ENCODE measurements at regions not wholly inside any gene's neighbourhood (a gene's known extent, or its start where the extent isn't known, plus 50 kb on each side); places are given as distances from the start of the nearest gene placed in this dataset.

DNA sequence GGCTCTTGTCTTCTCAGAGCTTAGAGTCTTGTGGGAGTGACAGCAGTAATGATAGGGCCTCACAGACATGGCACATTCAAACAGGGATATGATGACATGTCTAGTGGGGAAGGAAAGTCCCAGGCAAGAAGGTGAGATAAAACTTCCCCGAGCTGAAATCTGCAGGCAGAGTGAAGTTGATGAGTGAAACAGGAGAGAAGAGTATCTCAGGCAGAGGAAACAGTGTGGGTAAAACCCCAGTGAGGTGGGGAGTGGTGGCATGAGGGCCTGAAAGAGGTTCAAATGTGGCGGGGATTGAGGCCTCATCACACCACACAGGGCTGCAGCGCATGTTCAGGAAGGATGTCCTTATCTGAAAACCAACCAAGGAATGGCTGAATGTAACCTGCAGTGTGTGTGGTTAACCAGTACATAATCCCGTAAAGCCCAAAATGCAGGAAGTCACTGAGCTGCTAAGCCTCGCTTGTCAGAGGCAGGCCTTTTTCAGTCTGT is 153.8 kb upstream of the E2F8 start:
- no peak for DNase-seq

DNA sequence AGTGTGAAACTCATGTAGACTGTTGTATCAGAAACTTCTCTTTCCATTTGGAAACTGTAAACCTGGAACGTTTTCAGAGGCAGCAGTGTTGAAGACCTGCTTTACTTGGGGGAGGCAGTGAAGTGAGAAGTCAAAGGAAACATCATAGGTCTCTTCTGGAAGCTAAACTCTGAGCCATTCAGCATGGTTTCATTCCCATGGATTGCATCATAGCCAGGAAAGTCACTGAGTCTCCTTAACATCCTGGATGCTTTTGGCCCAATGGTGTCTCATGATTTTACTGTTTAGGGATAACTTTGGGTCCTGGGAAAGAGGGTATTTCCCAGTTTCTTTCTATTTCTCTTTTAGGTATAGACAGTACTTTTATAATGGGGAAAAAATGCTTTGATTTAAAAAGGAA is 153.2 kb upstream of the E2F8 start:
- DNase-seq: no peak

DNA sequence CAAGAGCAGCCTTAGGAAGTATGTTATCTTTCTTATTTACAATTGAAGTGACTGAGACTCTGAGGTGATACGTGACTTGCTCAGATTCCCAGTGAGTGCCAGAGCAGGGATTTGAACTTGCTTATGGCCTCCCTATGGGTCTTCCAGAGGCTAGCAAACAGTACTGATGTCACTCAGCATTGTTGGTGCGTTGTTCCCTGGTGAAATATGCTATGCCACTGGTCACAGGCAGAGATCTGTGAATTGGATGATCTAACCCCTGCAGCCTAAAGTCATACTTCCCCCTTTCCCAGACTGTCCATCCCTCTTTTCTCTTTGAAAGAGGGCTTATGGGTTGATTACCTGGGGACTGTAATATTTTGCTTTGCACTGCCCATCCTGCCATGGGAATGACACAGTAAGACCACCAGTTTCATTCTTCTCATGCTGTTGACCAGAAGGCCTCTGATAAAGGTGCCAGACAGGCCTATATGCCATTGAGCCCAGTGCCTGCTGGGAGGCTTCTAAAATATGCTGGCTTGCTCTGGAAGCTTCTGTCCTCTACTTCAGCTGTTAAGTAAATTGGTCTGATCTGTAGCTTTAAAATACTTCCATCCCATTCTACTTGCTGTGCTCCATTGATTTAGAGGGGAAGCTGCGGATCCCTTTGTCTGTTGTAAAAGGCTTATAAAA is 152.2 kb upstream of the E2F8 start:
- no peak for DNase-seq

DNA sequence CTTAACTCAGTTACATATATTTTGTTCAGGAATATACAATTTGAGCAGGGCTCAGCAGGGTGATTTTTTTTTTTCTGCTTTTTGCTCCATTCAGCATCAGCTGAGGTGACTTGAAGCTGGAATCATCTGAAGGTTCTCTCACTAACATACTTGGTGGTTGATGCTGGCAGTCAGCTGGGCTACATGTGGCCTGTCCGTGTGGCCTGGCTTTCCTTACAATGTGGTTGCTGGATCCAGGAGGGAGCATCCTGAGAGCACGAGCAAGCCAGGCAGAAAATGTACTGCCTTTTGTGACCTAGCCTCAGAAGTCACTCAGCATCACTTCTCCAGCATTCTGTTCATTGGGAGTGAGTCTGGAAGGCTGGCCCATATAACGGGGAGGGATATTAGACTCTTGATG is 151.6 kb upstream of the E2F8 start:
- no peak for DNase-seq

DNA sequence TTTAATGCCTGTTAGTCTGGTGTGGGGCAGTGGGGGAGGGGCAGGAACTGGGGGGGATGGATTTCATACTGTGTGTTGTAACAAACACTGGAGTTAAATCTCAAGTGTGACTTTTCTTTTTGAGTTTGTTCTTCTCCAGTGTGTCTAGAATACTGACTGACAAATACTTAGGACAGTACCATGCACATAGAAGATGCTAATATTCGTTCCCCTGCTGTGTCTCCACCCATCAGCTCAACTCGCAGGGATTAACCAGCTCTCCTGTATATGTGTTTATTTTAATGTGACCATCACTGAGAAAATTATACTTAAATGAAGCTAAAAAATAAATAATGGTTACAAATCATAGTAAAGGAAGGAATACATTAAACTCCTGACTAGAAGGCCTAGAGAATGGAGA is 150.9 kb upstream of the E2F8 start:
- no peak for DNase-seq

DNA sequence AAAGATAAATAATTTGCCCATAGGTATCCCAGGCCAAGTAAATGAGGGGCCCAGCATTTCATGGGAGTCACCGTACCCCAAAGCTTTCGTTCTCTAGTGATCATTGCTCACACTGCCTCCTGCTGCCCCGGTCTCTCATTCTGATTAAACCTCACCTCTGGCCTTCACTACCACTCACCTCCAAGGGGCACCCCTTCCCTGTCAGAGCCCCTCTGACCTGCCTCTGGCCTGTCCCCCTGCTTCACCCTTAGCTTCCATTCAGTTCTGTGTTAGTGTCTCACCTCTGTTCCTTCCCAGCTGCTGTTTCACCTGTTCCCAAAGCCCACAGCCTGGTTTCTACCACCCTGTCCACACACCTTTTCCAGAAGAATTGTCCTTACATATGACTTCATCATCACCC is 150.3 kb upstream of the E2F8 start:
- DNase-seq: no peak

DNA sequence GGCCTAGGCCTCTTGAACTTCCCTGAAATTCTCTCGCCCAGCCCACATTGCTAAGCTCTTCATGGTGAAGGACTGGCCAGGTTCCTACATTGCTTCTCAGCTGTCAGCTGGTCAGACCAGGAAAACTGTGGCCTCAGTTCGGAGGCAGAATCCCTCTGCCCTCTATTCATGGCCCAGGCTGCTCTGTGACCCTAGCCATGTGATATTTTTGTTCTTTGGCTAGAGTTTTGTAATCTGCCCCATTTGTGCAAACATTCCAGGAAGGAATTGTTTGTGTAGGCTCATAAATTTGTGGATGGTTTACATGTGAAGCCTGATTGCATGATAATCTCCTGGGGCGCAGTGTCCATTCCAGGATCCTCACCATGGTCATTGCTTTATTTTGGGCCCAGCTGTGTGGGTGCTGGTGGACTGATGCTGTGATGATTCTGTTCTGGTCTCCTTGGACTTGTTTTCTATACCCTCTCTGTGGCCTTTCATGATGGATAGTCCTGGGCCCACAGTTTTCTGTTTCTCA is 149.1 kb upstream of the E2F8 start:
- no peak for DNase-seq

DNA sequence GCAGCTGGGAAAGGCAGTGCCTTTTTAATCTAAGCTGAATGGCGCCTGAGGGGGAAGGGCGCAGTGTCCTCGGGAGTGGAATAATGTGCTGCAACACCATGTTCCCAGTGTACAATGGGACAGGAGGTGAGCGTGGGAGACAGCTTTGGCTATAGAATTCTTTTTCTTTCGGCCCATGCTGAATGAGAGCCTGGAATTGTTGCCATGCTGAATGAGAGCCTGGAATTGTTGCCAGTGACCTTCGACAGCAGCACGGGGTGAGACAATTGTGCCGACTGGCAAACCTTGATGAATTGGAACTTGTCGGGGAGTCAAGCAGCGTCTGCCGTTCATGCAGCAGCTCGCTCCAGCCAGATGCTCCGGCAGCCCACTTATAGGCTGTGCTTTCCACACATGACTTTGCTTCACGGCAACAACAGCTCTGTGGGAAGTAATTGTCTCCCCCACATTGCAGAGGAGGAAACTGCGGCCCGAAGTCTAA is 141.4 kb upstream of the E2F8 start:
- no peak for DNase-seq

DNA sequence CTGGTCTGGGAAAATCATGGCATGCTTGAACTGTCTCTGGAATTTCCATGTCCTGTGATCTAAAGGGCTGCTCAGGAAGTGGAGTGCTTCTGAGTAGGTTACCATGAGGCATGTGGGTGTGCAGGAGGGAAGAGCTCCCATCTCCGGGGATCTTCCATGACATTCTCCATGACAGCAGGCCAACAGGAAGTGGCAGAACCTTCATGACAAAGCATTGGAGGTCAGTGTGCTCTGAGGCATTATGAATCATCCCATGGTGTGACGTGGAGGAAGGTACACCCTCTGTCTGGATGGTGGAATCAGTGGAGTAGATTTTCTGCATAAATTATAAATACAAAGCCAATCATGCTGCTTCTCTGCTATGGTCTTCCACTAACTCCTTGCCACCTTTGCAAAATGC is 139.6 kb upstream of the E2F8 start:
- DNase-seq: no peak

DNA sequence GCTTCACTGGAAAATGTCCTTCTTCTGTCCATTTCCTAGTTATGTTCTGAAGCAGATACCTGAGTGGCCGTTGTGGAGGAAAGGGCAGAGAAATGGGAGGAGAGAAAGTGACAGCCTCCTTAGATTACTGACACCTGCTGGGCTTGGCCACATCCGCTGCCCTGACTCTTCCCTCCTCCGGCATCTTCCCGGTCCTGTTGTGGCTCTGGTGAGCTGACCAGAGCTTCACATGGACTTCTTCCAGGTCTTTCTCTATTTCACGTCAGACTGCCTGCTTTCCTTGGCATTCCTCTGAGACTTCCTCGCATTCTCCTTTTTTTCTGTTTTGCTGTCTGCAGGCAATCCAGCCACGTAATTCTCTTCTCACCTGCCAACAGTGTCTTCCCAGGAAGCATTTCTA is 138.7 kb upstream of the E2F8 start:
- no peak for DNase-seq

DNA sequence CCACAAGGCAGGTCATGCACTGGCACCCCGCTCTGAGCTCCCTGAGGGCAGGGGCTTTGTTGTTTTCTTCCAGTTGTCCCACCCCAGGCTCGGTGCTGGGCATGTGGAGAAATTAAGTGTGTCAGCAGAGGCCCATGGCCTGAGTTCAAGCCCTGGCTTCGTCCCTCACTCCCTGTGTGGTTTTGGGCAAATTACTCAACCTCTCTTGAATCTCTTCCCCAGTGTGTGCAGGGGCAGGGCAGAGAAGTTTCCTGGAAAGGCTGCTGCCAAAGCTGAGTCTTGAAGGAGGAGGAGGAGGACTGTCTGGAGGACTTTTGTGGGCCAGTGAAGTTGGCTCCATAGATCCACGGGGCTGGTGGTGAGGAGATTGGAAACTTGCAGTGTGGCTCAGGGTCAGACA is 138.1 kb upstream of the E2F8 start:
- DNase-seq: no peak

DNA sequence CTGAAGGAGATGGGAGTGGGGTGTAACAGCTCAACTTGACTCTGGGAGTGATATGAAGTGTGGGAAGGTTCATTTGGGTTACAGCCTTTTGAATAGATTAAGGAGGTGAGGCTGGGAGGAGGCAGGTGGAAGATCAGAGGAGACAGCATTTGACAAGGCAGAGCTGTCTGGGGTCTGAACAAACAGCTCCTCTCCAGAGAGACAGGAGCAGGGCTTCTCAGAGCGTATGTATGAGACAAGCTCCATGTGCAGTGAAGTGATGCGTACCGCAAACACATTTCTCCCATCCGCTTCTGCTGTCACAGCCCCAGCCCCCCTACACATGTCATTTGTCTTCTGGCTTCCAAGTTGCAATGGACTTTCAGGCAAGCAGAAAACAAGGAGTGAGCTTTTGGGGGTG is 137.1 kb upstream of the E2F8 start:
- DNase-seq: no peak

DNA sequence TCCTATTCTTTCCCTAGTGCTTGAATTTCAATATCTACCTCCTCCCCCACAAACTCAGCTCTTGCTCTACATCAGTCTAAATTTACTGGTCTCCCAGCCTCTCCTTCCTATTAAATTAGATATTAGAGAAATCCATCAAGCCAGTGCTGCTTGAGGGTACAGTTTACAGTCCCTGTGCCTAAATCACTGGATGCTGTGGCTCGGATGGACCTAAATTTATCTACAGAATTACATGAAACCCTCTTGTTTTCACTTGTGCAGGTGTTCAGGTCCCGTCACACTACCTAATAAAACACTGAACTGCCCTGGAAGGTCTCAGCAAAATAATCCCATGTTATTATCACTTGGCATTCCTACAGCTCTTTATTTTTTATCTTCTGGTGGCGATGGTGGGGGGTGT is 134.7 kb upstream of the E2F8 start:
- DNase-seq: no peak

DNA sequence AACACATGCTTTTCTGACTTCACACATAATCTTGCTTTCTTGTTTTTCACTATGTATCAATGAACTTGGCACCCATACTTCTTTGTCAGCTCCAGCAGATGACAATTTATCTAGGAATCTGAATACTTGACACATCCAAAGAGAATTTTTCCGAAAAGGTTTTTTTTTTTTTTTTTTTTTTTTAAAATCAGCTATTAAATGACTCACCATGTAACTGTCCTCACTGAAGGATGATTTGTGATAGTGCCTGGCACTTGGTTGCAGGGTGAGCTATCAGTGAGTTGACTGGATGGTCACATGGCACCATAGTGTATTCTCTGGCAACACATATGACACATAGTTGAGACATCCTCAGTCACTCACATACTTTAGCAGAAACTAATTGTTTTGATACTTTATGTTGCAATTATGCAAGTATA is 133.4 kb upstream of the E2F8 start:
- no peak for DNase-seq

DNA sequence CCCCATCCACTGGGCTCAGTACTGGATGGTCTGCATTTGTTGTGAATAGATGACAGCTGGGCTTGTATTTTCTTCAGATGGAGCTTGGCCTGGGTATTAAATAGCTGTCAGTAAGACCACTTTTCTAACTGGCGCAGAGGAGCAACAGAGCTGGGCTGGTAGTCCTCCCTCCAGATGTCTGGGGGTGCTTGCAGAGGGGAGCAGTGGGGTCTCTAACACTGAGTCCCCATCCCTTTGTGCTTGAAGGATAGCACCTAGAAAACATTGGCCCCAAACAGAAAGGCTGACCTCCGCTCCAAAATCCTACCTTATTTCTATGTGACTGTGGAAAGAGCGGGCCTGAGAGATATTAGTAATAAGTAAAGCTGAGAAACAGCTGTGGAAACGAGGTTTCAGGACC is 131.6 kb upstream of the E2F8 start:
- DNase-seq: no peak

DNA sequence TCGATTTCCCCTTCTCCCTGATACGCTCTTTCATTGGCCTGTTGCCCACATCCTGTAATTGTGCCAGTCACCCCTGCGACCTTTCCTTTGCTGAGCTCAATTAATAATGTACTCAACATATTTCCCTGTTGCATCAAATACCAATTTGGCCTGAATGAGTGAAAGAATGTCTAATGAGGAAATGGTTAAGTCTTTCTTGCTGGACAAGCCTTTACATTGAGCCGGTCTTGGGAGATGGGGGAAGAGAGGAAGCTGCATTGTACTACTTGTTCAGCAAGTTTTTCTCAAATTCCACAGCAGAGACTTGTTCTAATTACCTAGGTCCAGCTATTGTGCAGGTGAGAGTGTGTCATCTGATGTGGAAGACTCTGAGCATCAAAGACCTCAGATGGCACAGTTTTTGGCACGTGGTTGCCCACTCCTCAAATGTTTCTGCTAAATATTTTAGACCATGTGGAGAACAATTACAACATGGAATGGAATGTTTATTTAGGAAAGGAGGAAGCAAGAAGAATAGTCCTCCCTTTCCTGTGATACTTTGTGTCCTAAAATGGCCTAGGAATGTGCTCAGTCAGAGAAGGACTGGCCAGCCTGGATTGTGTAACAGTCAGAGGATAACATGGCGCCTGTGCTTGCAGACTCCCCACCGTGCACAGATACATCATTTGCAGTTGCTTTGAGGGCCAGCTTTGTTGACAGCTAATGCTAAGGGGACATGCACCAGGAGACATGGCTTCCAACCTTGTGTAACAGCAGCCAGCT is 129.5 kb upstream of the E2F8 start:
- DNase-seq: no peak

DNA sequence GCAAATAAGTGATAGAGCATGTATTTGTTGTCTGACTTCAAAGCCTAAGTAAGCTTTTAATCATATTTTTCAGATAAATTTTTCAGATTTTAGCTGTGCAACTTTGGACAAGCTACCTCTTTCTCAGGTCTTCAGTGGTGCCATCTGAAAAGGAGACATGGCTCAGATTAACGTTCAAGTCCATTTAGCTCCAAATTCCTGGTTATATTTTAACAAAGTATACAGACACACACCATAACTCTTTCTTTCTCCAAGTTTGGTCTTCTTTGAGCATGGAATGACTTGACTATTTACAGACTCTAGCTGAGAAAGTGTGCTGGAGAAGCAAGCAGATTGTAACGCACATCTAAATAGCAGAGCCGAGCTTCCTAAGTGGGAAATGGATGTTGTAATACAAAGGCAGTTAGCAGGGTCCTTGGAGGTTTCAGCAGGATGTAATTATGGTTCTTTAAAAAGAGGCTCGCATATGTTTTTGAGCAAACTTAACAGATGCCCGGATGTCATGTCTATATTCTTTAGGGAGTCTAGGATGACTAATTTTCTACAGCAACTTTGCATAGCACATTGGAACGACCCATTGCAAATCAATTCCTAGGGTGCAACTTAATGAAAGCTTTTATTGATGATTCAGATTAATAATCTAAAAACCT is 128.1 kb upstream of the E2F8 start:
- no peak for DNase-seq

DNA sequence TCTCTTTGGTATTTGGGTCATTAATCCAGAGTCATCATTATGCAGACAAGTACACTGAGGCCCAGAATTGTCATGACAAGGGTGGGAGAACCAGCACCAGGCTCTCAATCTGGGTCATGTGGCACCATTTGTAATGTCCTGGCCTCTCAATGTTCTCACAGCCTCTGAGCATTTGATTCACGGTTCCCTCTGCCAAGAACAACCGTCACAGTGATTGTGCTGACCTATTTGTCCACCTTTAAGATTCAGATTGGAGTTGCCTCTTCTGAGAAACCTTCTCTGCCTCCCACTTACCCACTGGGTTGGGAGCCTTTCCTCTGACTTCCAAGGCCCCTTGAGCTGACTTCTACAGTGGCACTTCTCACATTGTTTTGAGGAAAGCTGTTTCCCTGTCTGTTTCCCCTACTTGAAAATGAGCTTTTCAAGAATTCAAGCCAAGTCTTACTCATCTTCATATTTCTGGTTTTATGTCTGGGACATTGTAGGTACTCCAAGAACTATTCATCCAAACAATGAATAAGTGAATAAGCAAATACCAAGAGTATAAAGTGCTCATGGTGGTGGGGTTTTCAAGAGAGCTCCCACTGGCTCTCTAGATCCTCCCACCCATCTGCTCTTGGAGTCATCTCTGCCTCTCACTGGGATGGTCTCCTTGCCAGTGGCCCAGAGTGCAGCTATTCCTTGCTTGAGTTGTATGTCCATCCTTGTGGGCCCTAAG is 126.4 kb upstream of the E2F8 start:
- DNase-seq: no peak

DNA sequence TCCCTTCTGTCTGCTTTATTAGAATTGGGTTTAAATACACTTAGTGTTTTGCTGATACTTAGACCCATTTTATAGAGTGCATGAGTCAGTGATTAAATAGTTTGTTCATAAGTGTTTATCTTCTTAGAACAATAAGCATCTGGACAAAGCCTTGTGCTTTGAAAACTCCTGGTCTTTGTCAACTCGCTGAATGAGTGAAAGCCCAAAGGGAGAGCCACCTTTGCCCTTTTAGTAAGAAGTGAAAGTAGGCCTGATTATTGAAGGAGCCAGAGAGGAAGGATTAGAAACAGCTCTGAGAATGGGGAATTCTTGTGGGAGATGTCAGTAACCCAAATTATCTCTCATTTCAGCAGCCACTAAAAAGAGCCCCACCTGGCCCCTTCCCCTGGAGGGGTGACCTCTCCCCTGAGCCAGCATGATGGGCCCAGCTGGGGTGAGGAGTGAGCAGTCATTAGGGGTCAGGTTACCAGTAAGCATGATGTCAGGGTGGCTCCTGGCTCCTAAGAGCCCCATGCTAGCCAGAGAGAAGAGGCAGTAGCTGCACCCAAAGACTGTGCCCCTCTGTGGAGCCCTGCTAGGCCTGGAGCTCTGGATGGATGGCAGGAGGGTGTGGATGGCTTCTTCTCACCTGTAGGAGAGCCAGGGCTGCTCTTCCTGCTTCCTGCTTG is 125.1 kb upstream of the E2F8 start:
- no peak for DNase-seq

DNA sequence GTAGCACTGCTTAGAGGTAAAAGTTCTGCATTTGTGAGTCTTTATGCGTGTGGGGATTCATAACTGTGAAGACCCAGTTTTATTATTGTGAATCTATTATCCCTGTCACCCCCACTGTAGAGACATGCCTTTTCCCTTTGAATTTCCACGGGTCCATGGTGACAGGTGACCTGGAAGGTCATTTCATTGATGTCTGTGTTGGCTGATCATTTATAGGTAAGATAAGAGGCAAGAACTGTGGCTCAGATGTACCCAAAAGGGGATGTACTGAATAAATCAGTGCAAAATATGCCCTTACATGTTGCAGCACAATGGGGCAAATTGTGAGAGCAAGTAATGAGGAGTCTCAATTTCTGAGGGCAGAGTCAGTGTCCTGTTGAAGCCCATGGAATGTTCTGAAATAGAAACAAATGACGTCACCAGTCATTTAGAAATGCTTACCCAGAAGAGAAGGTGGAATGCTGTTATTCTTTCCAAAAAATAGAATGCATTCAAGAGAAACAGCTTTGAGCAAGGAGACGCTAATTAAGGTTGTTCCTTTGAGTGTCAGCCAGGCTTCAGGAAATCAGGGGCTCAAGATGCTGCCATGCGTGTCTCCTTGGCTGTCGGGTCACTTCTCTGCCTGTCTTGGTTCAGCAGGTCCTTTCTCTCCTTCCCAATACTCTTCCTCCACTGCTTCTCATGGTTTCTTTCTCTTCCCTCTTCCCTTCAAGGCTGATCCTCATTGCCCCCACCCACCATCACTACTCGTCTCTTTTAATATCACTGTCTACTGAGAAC is 118.7 kb upstream of the E2F8 start:
- no peak for DNase-seq

DNA sequence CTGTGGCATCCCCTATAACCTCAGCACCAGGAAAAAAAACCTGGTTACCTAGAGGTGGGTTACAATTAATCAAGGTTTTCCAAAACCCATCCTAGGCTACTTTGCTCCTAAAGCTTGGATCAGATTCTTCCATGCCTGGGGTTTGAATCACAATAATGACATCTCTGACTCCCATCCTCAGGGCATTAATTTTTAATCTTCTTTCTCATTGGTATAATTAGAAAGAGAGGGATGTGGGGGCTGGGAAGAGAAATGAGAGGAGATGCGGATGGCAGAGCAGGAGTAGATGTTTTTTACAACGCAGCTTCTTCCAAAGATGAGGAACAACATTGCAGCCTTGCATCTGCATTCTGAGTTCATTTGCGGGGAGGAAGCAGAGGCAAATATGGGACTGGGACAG is 117.2 kb upstream of the E2F8 start:
- DNase-seq: no peak

DNA sequence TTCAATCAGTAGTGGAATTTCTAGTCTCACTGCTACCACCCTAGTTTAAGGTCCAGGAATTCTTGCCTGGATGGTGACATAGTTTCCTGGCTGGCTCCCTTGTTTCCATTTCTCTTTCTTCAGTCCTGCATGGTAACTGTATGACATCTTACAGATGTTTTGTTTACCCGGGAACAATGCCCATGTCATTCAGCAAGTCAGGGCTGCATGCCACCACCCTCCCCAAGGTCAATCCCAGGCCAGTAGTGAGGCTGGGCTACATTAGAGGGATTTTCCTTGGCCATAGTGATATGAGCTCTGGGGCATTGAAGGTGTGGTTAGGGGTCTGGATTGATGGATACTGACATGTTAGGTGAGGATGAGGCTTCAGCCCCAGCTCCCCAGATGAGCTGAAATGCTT is 114.9 kb upstream of the E2F8 start:
- no peak for DNase-seq
